NCI-H774 (cell line): ENCODE measurements at regions not wholly inside any gene's neighbourhood (a gene's known extent, or its start where the extent isn't known, plus 50 kb on each side); places are given as distances from the start of the nearest gene placed in this dataset.
"Not testable (repeated sequence)": the region's sequence is repeated elsewhere in the genome, so short reads cannot be mapped to it uniquely, and the experiment has no call there.

Experiments used
- DNase-seq: peaks from one replicate; lab custom pipeline; 2025; lab: John Stamatoyannopoulos, UW

GRCh38 chr12:97713270-97713669 is 250.7 kb downstream of the RMST start:
- no peak for DNase-seq

GRCh38 chr12:97714107-97714563 is 251.5 kb downstream of the RMST start:
- no peak for DNase-seq

DNA sequence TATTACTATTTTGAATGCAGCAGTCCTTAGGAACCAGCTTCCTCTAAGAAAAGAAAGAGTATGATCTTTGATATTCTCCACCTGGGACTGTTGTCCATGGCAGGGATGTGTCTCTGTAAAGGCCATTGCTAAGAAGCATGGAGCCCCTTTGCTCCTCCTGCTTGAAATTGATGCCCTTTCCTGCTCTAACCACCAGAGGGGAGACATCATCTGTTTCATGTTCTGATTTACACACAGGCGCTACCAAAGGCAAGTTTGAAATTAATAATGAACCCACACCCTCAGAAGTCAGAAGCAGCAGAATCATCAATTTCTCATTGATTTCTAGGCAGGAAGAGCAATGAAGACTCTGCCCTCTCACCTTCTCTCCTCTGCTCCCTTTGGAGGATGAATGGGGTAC is 253.8 kb downstream of the RMST start:
- no peak for DNase-seq

DNA sequence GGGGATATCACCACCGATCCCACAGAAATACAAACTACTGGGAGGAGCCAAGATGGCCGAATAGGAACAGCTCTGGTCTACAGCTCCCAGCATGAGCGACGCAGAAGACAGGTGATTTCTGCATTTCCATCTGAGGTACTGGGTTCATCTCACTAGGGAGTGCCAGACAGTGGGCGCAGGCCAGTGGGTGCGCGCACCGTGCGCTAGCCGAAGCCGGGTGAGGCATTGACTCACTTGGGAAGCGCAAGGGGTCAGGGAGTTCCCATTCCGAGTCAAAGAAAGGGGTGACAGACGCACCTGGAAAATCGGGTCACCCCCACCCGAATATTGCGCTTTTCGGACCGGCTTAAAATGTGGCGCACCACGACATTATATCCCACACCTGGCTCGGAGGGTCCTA is 261.2 kb downstream of the RMST start:
- not testable (repeated sequence) for DNase-seq

DNA sequence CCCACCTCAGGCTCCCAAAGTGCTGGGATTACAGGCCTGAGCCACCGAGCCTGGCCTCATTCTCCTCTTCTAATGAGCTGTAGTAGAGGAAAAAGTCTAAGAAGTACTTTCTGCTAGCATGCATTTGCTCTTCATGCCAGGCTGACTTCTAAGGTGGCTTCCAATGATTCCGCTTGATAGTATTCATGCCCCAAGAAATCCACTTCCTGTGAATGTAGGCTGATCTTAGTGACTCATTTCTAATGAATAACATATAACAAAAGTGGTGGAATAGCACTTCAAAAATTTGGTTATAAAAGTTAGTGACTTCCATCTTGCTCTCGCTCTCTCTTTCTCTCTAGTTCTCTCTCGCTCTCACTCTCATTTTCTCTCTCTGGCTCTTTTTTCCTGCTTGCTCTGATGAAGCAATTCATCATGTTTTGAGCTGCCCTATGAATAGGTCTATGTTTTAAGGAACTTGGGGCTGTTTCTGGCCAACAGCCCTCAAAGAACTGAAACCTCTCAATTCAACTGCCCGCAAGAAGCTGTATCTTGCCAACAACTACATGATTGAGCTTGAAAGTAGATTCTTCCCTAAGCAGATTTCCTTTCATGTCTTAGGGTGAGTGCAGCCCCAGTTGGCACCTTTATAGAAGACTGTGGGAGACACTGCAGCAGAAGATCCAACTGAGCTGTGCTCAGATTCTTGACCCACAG is 282.9 kb downstream of the RMST start:
- no peak for DNase-seq

- DNase-seq, result peak; percentile 63
These were observed 285.7 kb downstream of the RMST start for GRCh38 chr12:97748298-97748697.

GRCh38 chr12:97751704-97752103 is 289.1 kb downstream of the RMST start:
- DNase-seq, result no peak

- DNase-seq, result no peak
These were observed 289.5 kb downstream of the RMST start for GRCh38 chr12:97752129-97752528.

- DNase-seq, result no peak
These were observed 290.7 kb downstream of the RMST start for GRCh38 chr12:97753332-97753731.

- DNase-seq, result peak; percentile 68
These were observed 291.7 kb downstream of the RMST start for GRCh38 chr12:97754306-97754705.

DNA sequence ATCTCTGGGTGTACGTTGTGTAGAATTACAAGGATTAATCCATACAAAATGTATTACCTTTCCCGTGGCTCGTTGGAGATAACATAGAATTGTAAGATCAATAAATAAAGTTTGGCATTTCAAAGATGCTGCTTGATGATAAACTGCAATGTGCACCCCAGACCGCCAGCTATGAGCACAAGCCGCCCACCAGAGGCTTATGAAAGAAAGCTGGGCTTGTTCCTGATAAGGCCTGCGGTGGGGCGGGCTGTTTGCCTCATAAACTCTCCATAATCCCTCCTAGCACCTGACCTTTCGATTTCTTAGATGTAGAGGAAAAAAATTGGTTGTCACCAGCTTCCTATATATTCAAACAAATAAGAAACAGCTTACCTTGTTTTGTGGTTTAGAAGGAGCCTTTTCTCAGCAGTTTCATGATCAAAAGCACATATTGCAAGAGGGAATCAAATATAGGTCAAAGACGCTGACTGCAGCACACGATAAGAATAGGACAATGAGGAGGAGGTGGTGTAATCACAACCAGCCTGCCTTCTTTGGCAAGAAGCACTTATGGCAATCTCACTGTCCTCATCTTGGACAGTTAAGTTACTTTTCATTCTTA is 293.6 kb downstream of the RMST start:
- no peak for DNase-seq

GRCh38 chr12:97756741-97757140 is 294.1 kb downstream of the RMST start:
- DNase-seq, result no peak

- DNase-seq, result no peak
These were observed 295.0 kb downstream of the RMST start for GRCh38 chr12:97757481-97758193.

DNA sequence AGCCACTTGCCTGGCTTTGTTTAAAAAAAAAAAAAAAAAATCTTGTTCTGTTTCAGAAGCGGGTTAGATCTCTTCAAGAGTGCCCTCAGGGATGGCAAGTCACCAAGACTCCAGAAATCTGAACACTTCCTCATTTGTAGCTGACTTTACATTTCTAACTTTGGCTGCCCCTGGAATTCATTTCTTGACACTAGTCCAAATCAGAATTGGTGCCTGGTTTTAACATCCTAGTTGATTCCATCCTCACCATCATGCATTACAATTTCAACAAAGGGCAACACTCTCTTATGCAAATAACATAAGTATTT is 295.5 kb downstream of the RMST start:
- no peak for DNase-seq

DNA sequence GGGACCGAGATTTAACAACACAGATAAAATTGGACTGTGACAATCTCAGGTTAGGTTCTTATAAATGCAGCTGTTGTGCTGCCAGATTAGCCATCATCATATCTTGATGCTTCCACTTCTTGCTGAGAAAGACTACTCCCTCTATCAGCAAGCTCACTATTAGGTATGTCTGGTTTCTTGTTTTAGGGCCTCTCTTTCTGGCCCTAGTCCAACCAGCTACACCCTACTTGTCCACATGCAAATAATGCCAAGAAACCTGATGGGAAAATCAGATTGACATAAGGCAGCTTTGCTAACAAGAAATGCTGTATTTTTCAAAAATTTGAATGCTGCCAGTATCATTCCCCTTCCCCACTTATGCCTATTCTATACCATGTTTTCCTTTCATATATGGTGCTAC is 296.0 kb downstream of the RMST start:
- no peak for DNase-seq

DNA sequence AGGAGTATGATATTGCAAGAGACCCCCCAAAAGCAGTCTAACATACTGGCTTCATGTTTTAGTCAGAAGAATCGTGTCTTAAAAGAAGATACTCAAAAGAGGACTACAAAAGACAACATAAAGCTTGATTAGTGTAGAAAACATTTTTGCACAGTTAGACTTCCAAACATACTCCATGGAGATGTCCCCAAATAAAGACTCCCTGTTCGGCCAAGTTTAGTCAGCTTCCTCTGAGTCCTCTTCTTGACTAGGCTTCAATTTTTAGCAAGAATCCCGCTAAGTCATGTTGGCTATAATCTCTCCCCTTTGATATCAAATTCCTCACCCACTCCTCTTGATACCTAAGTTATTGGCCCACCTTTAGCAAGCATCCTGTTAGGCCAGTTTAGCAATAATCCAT is 298.0 kb downstream of the RMST start:
- no peak for DNase-seq

DNA sequence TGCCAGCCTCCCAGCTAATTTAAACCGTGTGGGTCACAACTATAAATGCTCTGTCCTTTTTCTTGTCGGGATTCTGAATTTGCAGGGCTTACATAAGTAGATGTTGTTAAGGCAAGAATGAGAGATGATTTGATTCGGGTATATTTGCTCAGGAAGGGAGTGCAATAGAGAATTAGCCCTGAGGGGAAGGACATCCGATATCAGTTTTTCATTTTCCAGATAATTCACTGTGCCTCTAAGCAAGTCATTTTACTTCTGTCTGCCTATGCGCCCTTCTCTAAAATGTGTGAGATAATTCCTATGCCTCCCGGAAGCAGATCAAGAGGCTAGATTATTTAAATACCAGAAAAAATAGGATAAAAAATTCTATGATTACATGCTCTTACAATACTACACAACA is 300.5 kb downstream of the RMST start:
- no peak for DNase-seq

GRCh38 chr12:97764700-97765099 is 302.1 kb downstream of the RMST start:
- DNase-seq, result no peak

GRCh38 chr12:97767347-97767746 is 304.7 kb downstream of the RMST start:
- no peak for DNase-seq

GRCh38 chr12:97778111-97778510 is 315.5 kb downstream of the RMST start:
- no peak for DNase-seq

- DNase-seq, result no peak
These were observed 318.7 kb downstream of the RMST start for GRCh38 chr12:97781342-97781741.

DNA sequence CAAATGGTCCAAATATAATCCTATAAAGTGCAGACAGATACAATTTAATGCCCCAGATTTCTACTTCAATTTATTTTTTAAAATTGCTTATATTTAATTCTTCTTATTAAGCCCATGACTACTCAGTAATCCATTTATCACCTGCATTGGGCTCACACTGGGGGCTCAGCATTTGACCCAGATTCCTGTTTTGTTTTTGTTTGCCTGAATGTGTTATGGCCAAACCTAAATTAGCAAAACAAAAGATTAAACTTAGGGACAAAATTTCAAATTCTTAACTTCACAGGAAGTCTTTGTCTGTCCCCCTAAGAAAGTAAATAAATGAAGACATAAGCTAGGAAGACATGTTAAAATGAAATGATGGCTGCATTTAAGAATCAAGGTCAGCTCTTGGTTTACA is 322.3 kb downstream of the RMST start:
- no peak for DNase-seq

DNA sequence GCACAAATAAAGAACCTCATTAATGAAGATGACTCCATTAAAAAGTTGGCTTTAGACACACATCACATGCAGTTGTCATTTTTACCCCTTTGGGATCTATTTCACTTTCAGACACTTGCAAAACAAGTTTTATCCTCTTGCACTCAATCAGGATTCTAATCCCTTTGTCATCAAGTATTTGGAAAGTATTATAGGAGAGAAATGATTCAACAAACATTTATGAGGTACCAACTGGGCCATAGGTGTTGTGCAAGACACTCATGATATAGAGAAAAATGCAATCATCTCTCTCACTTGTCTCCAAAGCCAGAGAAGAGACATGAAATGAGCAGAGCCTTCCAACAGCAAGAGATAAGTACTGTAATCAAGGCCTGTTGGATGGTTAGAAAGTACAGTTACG is 327.7 kb downstream of the RMST start:
- DNase-seq, result no peak

- no peak for DNase-seq
These were observed 334.9 kb downstream of the RMST start for GRCh38 chr12:97797473-97797872.
